ENCODE measurements at regions not wholly inside any gene's neighbourhood (a gene's known extent, or its start where the extent isn't known, plus 50 kb on each side); places are given as distances from the start of the nearest gene placed in this dataset.

GRCh38 chr2:153074207-153074606 lies 355.8 kb downstream of the ARL6IP6 start:
- Histone ChIP-seq H3K36me3 (replicated peaks in 1 of 2; ENCODE audit: control insufficient read depth in 1 of 2, insufficient read depth in 2 of 2, low read length in 1 of 2) (no peaks in the 10 kb centered on the region), H3K9me2 (0 out of 2 replicates have a peak, but pooled peaks cover 3% of the 10 kb centered on the region), H3K9me3 (no peaks in the 10 kb centered on the region), H3K4me1 (ENCODE audit: control insufficient read depth in 1 of 2, insufficient read depth in 2 of 2, low read depth in 1 of 2, low read length in 1 of 2) (no peaks in the 10 kb centered on the region), H4K20me1 (ENCODE audit: insufficient read depth) (no peaks in the 10 kb centered on the region), H3K9ac (no peak overlapping the region), H2AFZ (ENCODE audit: low read depth) (no peak overlapping the region), H3K4me3 (ENCODE audit: low read depth in 2 of 2, low read length in 1 of 2) (no peak overlapping the region), H3F3A (replicated peaks; ENCODE audit: insufficient read depth) (no peaks in the 10 kb centered on the region), H3K27ac (ENCODE audit: low read depth in 2 of 2, low read length in 1 of 2) (no peak overlapping the region), H3K79me2 (ENCODE audit: insufficient read depth) (no peaks in the 10 kb centered on the region), H3K4me2 (no peak overlapping the region), H3K27me3 (ENCODE audit: insufficient read depth) (no peaks in the 10 kb centered on the region; the same call in 1 of the 2 replicates)
- TF ChIP-seq GABPA (IDR thresholded peaks at IDR 0.05; ENCODE audit: low read depth) (no peak), JUND (IDR thresholded peaks at IDR 0.05) (no peak), CTCF (IDR thresholded peaks at IDR 0.05) (no peak), CHD2 (IDR thresholded peaks at IDR 0.05; ENCODE audit: low read length, partially characterized antibody) (no peak), YY1 (IDR thresholded peaks at IDR 0.05; ENCODE audit: low read depth) (no peak), MXI1 (IDR thresholded peaks at IDR 0.05; ENCODE audit: low read depth, low read length) (no peak), IRF3 (IDR thresholded peaks at IDR 0.05; ENCODE audit: low read depth, low read length) (no peak), NRF1 (IDR thresholded peaks at IDR 0.05; ENCODE audit: low read depth, low read length) (no peak), FOSL2 (IDR thresholded peaks at IDR 0.05; ENCODE audit: borderline replicate concordance, low read depth) (no peak), MAX (IDR thresholded peaks at IDR 0.05; ENCODE audit: low read depth) (no peak), SIN3A (IDR thresholded peaks at IDR 0.05; ENCODE audit: borderline replicate concordance, low read depth, low read length) (no peak), TCF12 (IDR thresholded peaks at IDR 0.05) (no peak), GATA2 (CRISPR knock-in tag; IDR thresholded peaks at IDR 0.05) (no peak)
- CTCF ChIA-PET = no interaction called here
- DNase-seq = no peak
- WGBS (ENCODE audit: low lambda C conversion rate) = 18% methylated on average over 1 of the region's 1 CpG
- POLR2A ChIA-PET = no interaction called here

GRCh38 chr2:153072813-153073212 lies 354.4 kb downstream of the ARL6IP6 start:
- DNase-seq = no peak
- CTCF ChIA-PET = no interaction called here
- Histone ChIP-seq H3K9me3 (no peaks in the 10 kb centered on the region), H4K20me1 (ENCODE audit: insufficient read depth) (no peaks in the 10 kb centered on the region), H3K9me2 (0 out of 2 replicates have a peak, but pooled peaks cover 3% of the 10 kb centered on the region), H3K27me3 (ENCODE audit: insufficient read depth) (no peaks in the 10 kb centered on the region; the same call in 1 of the 2 replicates), H3K4me1 (ENCODE audit: control insufficient read depth in 1 of 2, insufficient read depth in 2 of 2, low read depth in 1 of 2, low read length in 1 of 2) (no peaks in the 10 kb centered on the region), H2AFZ (ENCODE audit: low read depth) (no peak overlapping the region), H3K4me2 (no peak overlapping the region), H3F3A (replicated peaks; ENCODE audit: insufficient read depth) (no peaks in the 10 kb centered on the region), H3K27ac (ENCODE audit: low read depth in 2 of 2, low read length in 1 of 2) (no peak overlapping the region), H3K79me2 (ENCODE audit: insufficient read depth) (no peaks in the 10 kb centered on the region), H3K36me3 (replicated peaks in 1 of 2; ENCODE audit: control insufficient read depth in 1 of 2, insufficient read depth in 2 of 2, low read length in 1 of 2) (no peaks in the 10 kb centered on the region), H3K9ac (no peak overlapping the region), H3K4me3 (ENCODE audit: low read depth in 2 of 2, low read length in 1 of 2) (no peak overlapping the region)
- 28% methylated on average over 8 of the region's 8 CpGs for WGBS (ENCODE audit: low lambda C conversion rate)
- POLR2A ChIA-PET = no interaction called here
- TF ChIP-seq CTCF (IDR thresholded peaks at IDR 0.05) = no peak
- no peak for TF ChIP-seq MAX (IDR thresholded peaks at IDR 0.05; ENCODE audit: low read depth)
- no peak for TF ChIP-seq TCF12 (IDR thresholded peaks at IDR 0.05)
- TF ChIP-seq ELF1 (IDR thresholded peaks at IDR 0.05) = no peak
- TF ChIP-seq RAD21 (IDR thresholded peaks at IDR 0.05; ENCODE audit: low read length) = no peak
- TF ChIP-seq JUND (IDR thresholded peaks at IDR 0.05) = no peak
- no peak for TF ChIP-seq PBX3 (IDR thresholded peaks at IDR 0.05)
- TF ChIP-seq NRF1 (IDR thresholded peaks at IDR 0.05; ENCODE audit: low read depth, low read length) = no peak
- TF ChIP-seq MXI1 (IDR thresholded peaks at IDR 0.05; ENCODE audit: low read depth, low read length) = no peak
- TF ChIP-seq USF2 (IDR thresholded peaks at IDR 0.05; ENCODE audit: borderline replicate concordance, low read depth, low read length) = no peak
- TF ChIP-seq GABPA (IDR thresholded peaks at IDR 0.05; ENCODE audit: low read depth) = no peak
- TF ChIP-seq FOXM1 (IDR thresholded peaks at IDR 0.05; ENCODE audit: low read depth) = no peak
- TF ChIP-seq TAF1 (IDR thresholded peaks at IDR 0.05; ENCODE audit: borderline replicate concordance, low read depth, low read length) = no peak
- no peak for TF ChIP-seq IRF3 (IDR thresholded peaks at IDR 0.05; ENCODE audit: low read depth, low read length)
